Gastroesophageal sphincter (tissue), 3 donors: ENCODE measurements at regions not wholly inside any gene's neighbourhood (a gene's known extent, or its start where the extent isn't known, plus 50 kb on each side); places are given as distances from the start of the nearest gene placed in this dataset.

Experiments used
- EP300 ChIP-seq: sonication (generic); formaldehyde crosslinking; IDR thresholded peaks from one replicate; pipeline ENCODE4 v1.6.1; 2017; ENCODE audit warnings: antibody characterized with exemption, mild to moderate bottlenecking
- POLR2A ChIP-seq, 2 donors: fragments of 450-650 bp; IDR thresholded peaks; one replicate each; pipeline ENCODE4 v1.6.1; 2017; ENCODE audit warnings: antibody characterized with exemption in 2 of 2, mild to moderate bottlenecking in 2 of 2, moderate library complexity in 1 of 2
- TF ChIP-seq, protein P1 (sequence below), 4 experiments: fragments of 200-600 bp in 2 of 4; fragments of 450-650 bp in 2 of 4; sonication (generic) in 1 of 4; IDR thresholded peaks; one replicate each; pipeline ENCODE4 v1.5.1; 2017 to 2019; ENCODE audit warnings: antibody characterized with exemption in 4 of 4, mild to moderate bottlenecking in 2 of 4, moderate library complexity in 2 of 4

DNA sequence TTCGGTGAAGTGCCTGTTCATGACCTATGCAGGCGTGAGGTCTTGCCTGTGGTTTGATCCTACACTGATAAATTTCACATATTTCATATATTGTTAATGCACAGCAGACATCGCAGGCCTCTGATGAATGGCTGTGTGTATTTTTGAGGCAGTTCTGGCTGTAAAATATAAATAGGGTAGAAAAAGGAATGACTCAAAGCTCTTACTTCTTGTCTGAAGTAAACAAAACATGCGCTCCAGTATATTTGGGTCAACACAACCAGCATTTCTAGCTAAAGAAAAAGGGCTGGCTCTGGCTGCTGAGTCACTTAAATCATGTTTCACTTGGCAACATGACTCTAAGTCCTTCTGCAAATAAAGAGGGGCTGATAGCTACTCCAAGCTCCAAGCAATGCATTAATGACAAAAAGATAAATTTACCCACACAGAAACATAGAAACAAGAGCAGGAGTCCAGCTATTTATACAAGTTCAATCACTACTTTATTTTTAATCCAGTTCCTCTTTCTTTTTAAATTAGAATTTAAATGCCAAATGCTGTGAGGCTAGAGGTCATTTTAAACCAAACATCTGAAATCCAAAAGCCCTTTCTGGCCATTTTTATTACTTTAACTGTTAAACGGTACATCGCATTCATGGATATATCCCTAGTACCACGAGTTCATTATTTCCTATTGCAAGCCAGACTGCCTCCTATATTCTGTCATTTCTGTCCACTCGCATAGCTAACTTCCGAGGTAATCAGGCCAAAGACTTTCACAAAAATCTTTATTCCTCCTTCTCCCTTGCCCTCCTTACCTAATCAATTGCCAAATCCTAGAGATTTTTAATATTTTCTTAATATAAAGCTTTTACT is 54.3 kb upstream of the TMCC3 start:
- TF ChIP-seq, protein P1, sequence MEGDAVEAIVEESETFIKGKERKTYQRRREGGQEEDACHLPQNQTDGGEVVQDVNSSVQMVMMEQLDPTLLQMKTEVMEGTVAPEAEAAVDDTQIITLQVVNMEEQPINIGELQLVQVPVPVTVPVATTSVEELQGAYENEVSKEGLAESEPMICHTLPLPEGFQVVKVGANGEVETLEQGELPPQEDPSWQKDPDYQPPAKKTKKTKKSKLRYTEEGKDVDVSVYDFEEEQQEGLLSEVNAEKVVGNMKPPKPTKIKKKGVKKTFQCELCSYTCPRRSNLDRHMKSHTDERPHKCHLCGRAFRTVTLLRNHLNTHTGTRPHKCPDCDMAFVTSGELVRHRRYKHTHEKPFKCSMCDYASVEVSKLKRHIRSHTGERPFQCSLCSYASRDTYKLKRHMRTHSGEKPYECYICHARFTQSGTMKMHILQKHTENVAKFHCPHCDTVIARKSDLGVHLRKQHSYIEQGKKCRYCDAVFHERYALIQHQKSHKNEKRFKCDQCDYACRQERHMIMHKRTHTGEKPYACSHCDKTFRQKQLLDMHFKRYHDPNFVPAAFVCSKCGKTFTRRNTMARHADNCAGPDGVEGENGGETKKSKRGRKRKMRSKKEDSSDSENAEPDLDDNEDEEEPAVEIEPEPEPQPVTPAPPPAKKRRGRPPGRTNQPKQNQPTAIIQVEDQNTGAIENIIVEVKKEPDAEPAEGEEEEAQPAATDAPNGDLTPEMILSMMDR (IDR thresholded peaks at IDR 0.05), result no peak
- TF ChIP-seq EP300 (no peak), POLR2A (IDR thresholded peaks at IDR 0.05) (no peak)
